ENCODE measurements at regions not wholly inside any gene's neighbourhood (a gene's known extent, or its start where the extent isn't known, plus 50 kb on each side); places are given as distances from the start of the nearest gene placed in this dataset.

- Histone ChIP-seq H3K4ac (ENCODE audit: low read length) (no peak overlapping the region), H3K4me3 (ENCODE audit: low read length in 2 of 2) (no peak overlapping the region), H2BK5ac (ENCODE audit: low read length) (no peak overlapping the region), H3K27me3 (ENCODE audit: control insufficient read depth in 3 of 3, insufficient read depth in 3 of 3, low read depth in 1 of 3, low read length in 3 of 3) (no peaks in the 10 kb centered on the region), H3K9ac (ENCODE audit: low read depth, low read length, poor library complexity) (no peak overlapping the region), H3K4me1 (ENCODE audit: control insufficient read depth in 2 of 2, insufficient read depth in 1 of 2, low read depth in 1 of 2, low read length in 2 of 2) (peaks cover 0 to 2% of the 10 kb centered on the region in 2 donors), H3K14ac (ENCODE audit: low read length) (no peak overlapping the region), H3K23ac (ENCODE audit: low read depth, low read length, poor library complexity) (no peak overlapping the region), H3K4me2 (ENCODE audit: insufficient read depth, low read length, poor library complexity, severe bottlenecking) (no peak overlapping the region), H3K18ac (ENCODE audit: low read length) (no peak overlapping the region), H4K8ac (ENCODE audit: low read depth, low read length) (no peak overlapping the region), H4K91ac (ENCODE audit: low read depth, low read length, poor library complexity) (no peak overlapping the region), H2AFZ (ENCODE audit: low read length) (no peak overlapping the region), H2BK12ac (ENCODE audit: low read length) (no peak overlapping the region), H2BK15ac (ENCODE audit: low read length) (no peak overlapping the region), H2BK120ac (ENCODE audit: low read depth, low read length) (no peak overlapping the region), H3K36me3 (replicated peaks in 1 of 2; ENCODE audit: control insufficient read depth in 2 of 2, insufficient read depth in 2 of 2, low read length in 2 of 2) (no peaks in the 10 kb centered on the region), H3K9me3 (replicated peaks in 1 of 2; ENCODE audit: control insufficient read depth in 2 of 2, insufficient read depth in 1 of 2, low read depth in 1 of 2, low read length in 2 of 2) (no peaks in the 10 kb centered on the region), H2AK5ac (ENCODE audit: low read depth, low read length) (no peak overlapping the region), H3K27ac (replicated peaks; ENCODE audit: low read length) (no peak overlapping the region), H3K79me1 (ENCODE audit: low read depth, low read length) (no peaks in the 10 kb centered on the region)
- no peak for DNase-seq (ENCODE audit: low spot score)
- no CpG with 5 or more reads among the region's 2 CpGs for WGBS, 2 donors (ENCODE audit: extremely low coverage in 2 of 2, insufficient read length in 2 of 2, insufficient replicate concordance in 1 of 2)
Measured at GRCh38 chr2:52308156-52308555, 1276.2 kb upstream of the NRXN1 start.

- Histone ChIP-seq H3K79me1 (ENCODE audit: low read depth, low read length) (no peaks in the 10 kb centered on the region), H3K4me1 (ENCODE audit: control insufficient read depth in 2 of 2, insufficient read depth in 1 of 2, low read depth in 1 of 2, low read length in 2 of 2) (peaks cover 0 to 2% of the 10 kb centered on the region in 2 donors), H2AFZ (ENCODE audit: low read length) (no peak overlapping the region), H3K4me2 (ENCODE audit: insufficient read depth, low read length, poor library complexity, severe bottlenecking) (no peak overlapping the region), H2BK5ac (ENCODE audit: low read length) (no peak overlapping the region), H2BK12ac (ENCODE audit: low read length) (no peak overlapping the region), H2BK120ac (ENCODE audit: low read depth, low read length) (no peak overlapping the region), H3K27ac (replicated peaks; ENCODE audit: low read length) (no peak overlapping the region), H2BK15ac (ENCODE audit: low read length) (no peak overlapping the region), H3K4ac (ENCODE audit: low read length) (no peak overlapping the region), H3K36me3 (replicated peaks in 1 of 2; ENCODE audit: control insufficient read depth in 2 of 2, insufficient read depth in 2 of 2, low read length in 2 of 2) (no peaks in the 10 kb centered on the region), H3K18ac (ENCODE audit: low read length) (no peak overlapping the region), H4K8ac (ENCODE audit: low read depth, low read length) (no peak overlapping the region), H3K4me3 (ENCODE audit: low read length in 2 of 2) (no peak overlapping the region), H3K9ac (ENCODE audit: low read depth, low read length, poor library complexity) (no peak overlapping the region), H3K9me3 (replicated peaks in 1 of 2; ENCODE audit: control insufficient read depth in 2 of 2, insufficient read depth in 1 of 2, low read depth in 1 of 2, low read length in 2 of 2) (no peaks in the 10 kb centered on the region), H3K23ac (ENCODE audit: low read depth, low read length, poor library complexity) (no peak overlapping the region), H3K14ac (ENCODE audit: low read length) (no peak overlapping the region), H3K27me3 (ENCODE audit: control insufficient read depth in 3 of 3, insufficient read depth in 3 of 3, low read depth in 1 of 3, low read length in 3 of 3) (no peaks in the 10 kb centered on the region), H2AK5ac (ENCODE audit: low read depth, low read length) (no peak overlapping the region), H4K91ac (ENCODE audit: low read depth, low read length, poor library complexity) (no peak overlapping the region)
- WGBS, 2 donors (ENCODE audit: extremely low coverage in 2 of 2, insufficient read length in 2 of 2, insufficient replicate concordance in 1 of 2) = no CpG with 5 or more reads among the region's 1 CpG
- no peak for DNase-seq (ENCODE audit: low spot score)
Measured at GRCh38 chr2:52294628-52295027, 1262.7 kb upstream of the NRXN1 start.

- Histone ChIP-seq H3K4me2 (ENCODE audit: insufficient read depth, low read length, poor library complexity, severe bottlenecking) (no peak overlapping the region), H3K9me3 (replicated peaks in 1 of 2; ENCODE audit: control insufficient read depth in 2 of 2, insufficient read depth in 1 of 2, low read depth in 1 of 2, low read length in 2 of 2) (no peaks in the 10 kb centered on the region), H3K4ac (ENCODE audit: low read length) (no peak overlapping the region), H3K27ac (replicated peaks; ENCODE audit: low read length) (no peak overlapping the region), H3K79me1 (ENCODE audit: low read depth, low read length) (no peaks in the 10 kb centered on the region), H2AK5ac (ENCODE audit: low read depth, low read length) (no peak overlapping the region), H3K9ac (ENCODE audit: low read depth, low read length, poor library complexity) (no peak overlapping the region), H3K18ac (ENCODE audit: low read length) (no peak overlapping the region), H2BK12ac (ENCODE audit: low read length) (no peak overlapping the region), H2AFZ (ENCODE audit: low read length) (no peak overlapping the region), H4K8ac (ENCODE audit: low read depth, low read length) (no peak overlapping the region), H3K4me3 (ENCODE audit: low read length in 2 of 2) (no peak overlapping the region), H2BK120ac (ENCODE audit: low read depth, low read length) (no peak overlapping the region), H2BK5ac (ENCODE audit: low read length) (no peak overlapping the region), H3K4me1 (ENCODE audit: control insufficient read depth in 2 of 2, insufficient read depth in 1 of 2, low read depth in 1 of 2, low read length in 2 of 2) (peaks cover 0 to 5% of the 10 kb centered on the region in 2 donors), H3K23ac (ENCODE audit: low read depth, low read length, poor library complexity) (no peak overlapping the region), H2BK15ac (ENCODE audit: low read length) (no peak overlapping the region), H3K27me3 (ENCODE audit: control insufficient read depth in 3 of 3, insufficient read depth in 3 of 3, low read depth in 1 of 3, low read length in 3 of 3) (no peaks in the 10 kb centered on the region), H3K14ac (ENCODE audit: low read length) (no peak overlapping the region), H4K91ac (ENCODE audit: low read depth, low read length, poor library complexity) (no peak overlapping the region), H3K36me3 (replicated peaks in 1 of 2; ENCODE audit: control insufficient read depth in 2 of 2, insufficient read depth in 2 of 2, low read length in 2 of 2) (no peaks in the 10 kb centered on the region)
- no CpG with 5 or more reads among the region's 1 CpG for WGBS, 2 donors (ENCODE audit: extremely low coverage in 2 of 2, insufficient read length in 2 of 2, insufficient replicate concordance in 1 of 2)
- DNase-seq (ENCODE audit: low spot score) = no peak
Measured at GRCh38 chr2:52292801-52293200, 1260.9 kb upstream of the NRXN1 start.

- Histone ChIP-seq H2BK15ac (ENCODE audit: low read length) (no peak overlapping the region), H3K36me3 (replicated peaks in 1 of 2; ENCODE audit: control insufficient read depth in 2 of 2, insufficient read depth in 2 of 2, low read length in 2 of 2) (no peaks in the 10 kb centered on the region), H3K9ac (ENCODE audit: low read depth, low read length, poor library complexity) (no peak overlapping the region), H3K4me1 (ENCODE audit: control insufficient read depth in 2 of 2, insufficient read depth in 1 of 2, low read depth in 1 of 2, low read length in 2 of 2) (peaks cover 0 to 9% of the 10 kb centered on the region in 2 donors), H3K27ac (replicated peaks; ENCODE audit: low read length) (no peak overlapping the region), H4K91ac (ENCODE audit: low read depth, low read length, poor library complexity) (no peak overlapping the region), H3K27me3 (ENCODE audit: control insufficient read depth in 3 of 3, insufficient read depth in 3 of 3, low read depth in 1 of 3, low read length in 3 of 3) (no peaks in the 10 kb centered on the region), H4K8ac (ENCODE audit: low read depth, low read length) (no peak overlapping the region), H2AFZ (ENCODE audit: low read length) (no peak overlapping the region), H3K79me1 (ENCODE audit: low read depth, low read length) (no peaks in the 10 kb centered on the region), H2BK5ac (ENCODE audit: low read length) (no peak overlapping the region), H3K18ac (ENCODE audit: low read length) (no peak overlapping the region), H3K9me3 (replicated peaks in 1 of 2; ENCODE audit: control insufficient read depth in 2 of 2, insufficient read depth in 1 of 2, low read depth in 1 of 2, low read length in 2 of 2) (no peaks in the 10 kb centered on the region), H3K4ac (ENCODE audit: low read length) (no peak overlapping the region), H3K4me3 (ENCODE audit: low read length in 2 of 2) (no peak overlapping the region), H2BK12ac (ENCODE audit: low read length) (no peak overlapping the region), H3K14ac (ENCODE audit: low read length) (no peak overlapping the region), H2BK120ac (ENCODE audit: low read depth, low read length) (no peak overlapping the region), H3K4me2 (ENCODE audit: insufficient read depth, low read length, poor library complexity, severe bottlenecking) (no peak overlapping the region), H3K23ac (ENCODE audit: low read depth, low read length, poor library complexity) (no peak overlapping the region), H2AK5ac (ENCODE audit: low read depth, low read length) (no peak overlapping the region)
- no peak for DNase-seq (ENCODE audit: low spot score)
Measured at GRCh38 chr2:52289741-52290140, 1257.8 kb upstream of the NRXN1 start.

Measured in neuronal stem cell (in vitro differentiated cells).